ENCODE measurements at regions not wholly inside any gene's neighbourhood (a gene's known extent, or its start where the extent isn't known, plus 50 kb on each side); places are given as distances from the start of the nearest gene placed in this dataset.

- in situ Hi-C loops (cut with MboI; ENCODE audit: low pct_unique_long_range_greater_than_20kb, low sequenced_read_pairs, unreplicated experiment): no loop called here
Measured at GRCh38 chr15:93308026-93308690, 219.1 kb upstream of the RGMA start.

DNA sequence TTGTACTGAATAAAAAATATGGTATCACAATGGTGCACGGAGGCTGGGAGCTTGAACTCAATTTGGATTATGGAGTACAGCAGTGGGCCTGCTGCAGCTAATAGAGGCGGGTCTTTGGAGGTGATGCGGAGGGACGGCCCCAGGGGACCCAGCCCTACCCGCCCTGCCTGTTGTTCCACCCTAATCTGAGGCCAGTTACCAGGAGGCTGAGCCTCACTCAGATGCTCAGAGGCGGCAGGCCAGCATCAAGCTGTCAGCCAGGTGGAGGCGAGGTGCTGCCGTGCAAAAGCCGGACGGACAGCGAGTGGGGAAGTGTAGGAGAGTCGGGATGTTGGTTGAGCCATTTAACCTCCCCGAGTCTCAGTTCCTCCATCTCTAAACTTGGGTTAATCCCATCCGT lies 218.5 kb upstream of the RGMA start:
- TF ChIP-seq, protein P1, sequence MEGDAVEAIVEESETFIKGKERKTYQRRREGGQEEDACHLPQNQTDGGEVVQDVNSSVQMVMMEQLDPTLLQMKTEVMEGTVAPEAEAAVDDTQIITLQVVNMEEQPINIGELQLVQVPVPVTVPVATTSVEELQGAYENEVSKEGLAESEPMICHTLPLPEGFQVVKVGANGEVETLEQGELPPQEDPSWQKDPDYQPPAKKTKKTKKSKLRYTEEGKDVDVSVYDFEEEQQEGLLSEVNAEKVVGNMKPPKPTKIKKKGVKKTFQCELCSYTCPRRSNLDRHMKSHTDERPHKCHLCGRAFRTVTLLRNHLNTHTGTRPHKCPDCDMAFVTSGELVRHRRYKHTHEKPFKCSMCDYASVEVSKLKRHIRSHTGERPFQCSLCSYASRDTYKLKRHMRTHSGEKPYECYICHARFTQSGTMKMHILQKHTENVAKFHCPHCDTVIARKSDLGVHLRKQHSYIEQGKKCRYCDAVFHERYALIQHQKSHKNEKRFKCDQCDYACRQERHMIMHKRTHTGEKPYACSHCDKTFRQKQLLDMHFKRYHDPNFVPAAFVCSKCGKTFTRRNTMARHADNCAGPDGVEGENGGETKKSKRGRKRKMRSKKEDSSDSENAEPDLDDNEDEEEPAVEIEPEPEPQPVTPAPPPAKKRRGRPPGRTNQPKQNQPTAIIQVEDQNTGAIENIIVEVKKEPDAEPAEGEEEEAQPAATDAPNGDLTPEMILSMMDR (IDR thresholded peaks at IDR 0.05; ENCODE audit: extremely low read depth, insufficient read depth, missing control alignments): no peak
- in situ Hi-C loops (cut with MboI; ENCODE audit: low pct_unique_long_range_greater_than_20kb, low sequenced_read_pairs, unreplicated experiment): no loop called here
- DNase-seq (ENCODE audit: low spot score): no peak

More at GRCh38 chr15:93308026-93308690, 219.1 kb upstream of the RGMA start:
- DNase-seq (ENCODE audit: low spot score): no peak
- TF ChIP-seq, protein P1 (IDR thresholded peaks at IDR 0.05; ENCODE audit: extremely low read depth, insufficient read depth, missing control alignments): no peak

DNA sequence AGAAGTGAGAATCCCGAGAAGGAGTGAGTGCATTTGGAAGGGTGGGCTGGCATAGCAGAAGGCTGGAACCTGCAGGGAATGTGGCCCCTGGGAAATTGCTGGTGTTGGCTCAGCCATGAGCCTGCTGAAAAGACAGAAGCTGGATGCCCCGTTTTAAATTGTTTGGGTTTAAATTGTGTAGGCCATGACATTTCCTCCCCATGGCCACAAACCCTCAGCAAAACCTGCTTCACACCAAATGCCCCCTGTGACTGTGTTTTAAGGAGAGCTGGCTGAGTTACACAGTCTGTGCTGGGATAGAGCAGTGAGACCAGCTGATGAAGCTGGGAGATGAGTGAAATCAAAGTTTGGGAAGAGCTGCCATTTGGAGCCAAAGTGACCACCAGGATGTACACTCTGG lies 216.3 kb upstream of the RGMA start:
- TF ChIP-seq, protein P1 (IDR thresholded peaks at IDR 0.05; ENCODE audit: extremely low read depth, insufficient read depth, missing control alignments): no peak
- in situ Hi-C loops (cut with MboI; ENCODE audit: low pct_unique_long_range_greater_than_20kb, low sequenced_read_pairs, unreplicated experiment): no loop called here
- DNase-seq (ENCODE audit: low spot score): no peak

DNA sequence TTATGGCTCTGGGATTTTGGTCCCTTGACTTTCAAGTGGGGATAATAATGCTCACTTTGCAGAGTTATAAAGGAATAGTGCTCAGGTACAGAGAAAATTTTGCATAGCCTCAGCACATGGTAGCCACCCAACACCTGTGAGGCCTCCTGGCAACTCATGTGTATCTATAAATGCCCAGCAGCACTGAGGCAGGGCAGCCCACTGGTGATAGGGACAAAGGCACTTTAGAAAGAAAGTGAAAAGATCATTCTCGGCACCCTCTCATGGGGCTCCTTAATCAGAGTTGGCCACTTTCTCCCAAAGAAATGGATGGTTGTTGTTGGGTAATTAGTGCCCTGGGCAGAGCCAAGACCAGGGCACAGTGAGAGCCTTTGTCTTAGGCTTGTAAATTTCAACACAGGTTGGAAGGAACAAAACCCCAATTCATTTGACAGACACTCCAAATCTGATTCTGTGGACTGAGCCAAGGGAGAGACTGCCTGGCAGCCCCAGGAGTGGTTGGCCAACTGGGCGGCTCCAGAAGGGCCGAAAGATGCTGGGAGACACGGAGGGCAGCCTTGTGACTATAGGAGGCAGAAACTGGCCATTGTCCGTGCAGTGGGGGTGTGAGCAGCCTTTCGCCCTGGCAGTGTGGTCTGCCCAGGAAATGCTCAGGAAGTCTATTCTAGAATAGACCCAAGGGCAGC lies 213.2 kb upstream of the RGMA start:
- DNase-seq (ENCODE audit: low spot score): no peak
- in situ Hi-C loops (cut with MboI; ENCODE audit: low pct_unique_long_range_greater_than_20kb, low sequenced_read_pairs, unreplicated experiment): no loop called here
- TF ChIP-seq, protein P1 (IDR thresholded peaks at IDR 0.05; ENCODE audit: extremely low read depth, insufficient read depth, missing control alignments): no peak

DNA sequence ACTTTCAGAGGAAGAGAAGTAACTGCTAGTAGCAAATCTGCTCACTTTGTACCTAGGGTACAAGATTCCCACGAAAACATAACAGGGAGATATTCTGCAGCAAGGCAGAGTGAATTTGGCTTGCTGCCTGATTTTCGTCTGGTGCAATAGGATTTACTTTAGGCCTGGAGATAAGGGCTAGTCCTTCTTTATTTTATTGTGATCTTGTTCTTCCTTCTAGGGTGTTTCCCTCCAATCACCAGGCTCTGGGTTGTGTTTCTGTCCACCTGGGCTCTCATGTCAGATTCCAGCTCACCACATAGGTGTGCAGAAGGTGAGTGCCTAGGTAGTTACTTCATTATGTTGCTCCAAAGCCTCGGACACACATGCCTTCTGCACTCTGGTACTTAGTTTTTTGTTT lies 211.8 kb upstream of the RGMA start:
- in situ Hi-C loops (cut with MboI; ENCODE audit: low pct_unique_long_range_greater_than_20kb, low sequenced_read_pairs, unreplicated experiment): no loop called here
- TF ChIP-seq, protein P1 (IDR thresholded peaks at IDR 0.05; ENCODE audit: extremely low read depth, insufficient read depth, missing control alignments): no peak
- DNase-seq (ENCODE audit: low spot score): no peak

DNA sequence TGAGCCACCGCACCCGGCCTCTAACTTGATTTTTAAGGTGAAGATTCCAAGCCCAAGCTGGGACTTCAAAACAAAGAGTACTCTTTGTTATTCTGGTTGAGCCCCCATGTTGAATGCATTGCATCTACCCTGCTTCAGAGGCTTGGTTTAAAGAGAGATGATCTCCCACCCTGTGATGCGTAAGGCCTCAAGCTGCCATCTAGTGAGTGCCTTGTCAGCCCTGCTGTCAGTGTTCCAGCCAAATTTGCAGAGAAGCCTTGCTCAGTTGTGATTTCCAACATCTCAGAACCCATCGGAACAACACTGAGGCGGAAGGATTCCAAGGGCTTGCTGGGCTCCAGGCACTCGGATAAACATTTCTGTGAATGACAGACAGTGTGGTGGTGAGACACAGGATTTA lies 210.7 kb upstream of the RGMA start:
- TF ChIP-seq, protein P1 (IDR thresholded peaks at IDR 0.05; ENCODE audit: extremely low read depth, insufficient read depth, missing control alignments): no peak
- in situ Hi-C loops (cut with MboI; ENCODE audit: low pct_unique_long_range_greater_than_20kb, low sequenced_read_pairs, unreplicated experiment): no loop called here
- DNase-seq (ENCODE audit: low spot score): no peak

Data from GM13977 (cell line).